Stimulated activated CD4-positive, alpha-beta T cell treated with anti-CD3 and anti-CD28 coated beads, Interleukin-12 subunit alpha, Interleukin-12 subunit beta, amount 100 ng/mL, for 48 hours (primary cell): ENCODE measurements at regions not wholly inside any gene's neighbourhood (a gene's known extent, or its start where the extent isn't known, plus 50 kb on each side); places are given as distances from the start of the nearest gene placed in this dataset.
"Not testable (repeated sequence)": the region's sequence is repeated elsewhere in the genome, so short reads cannot be mapped to it uniquely, and the experiment has no call there.

Experiments used
- DNase-seq, 3 donors: peaks; one replicate each; pipeline ENCODE4 v3.0.0-alpha.2; 2020; ENCODE audit warnings: low read depth in 2 of 3, low spot score in 1 of 3

DNA sequence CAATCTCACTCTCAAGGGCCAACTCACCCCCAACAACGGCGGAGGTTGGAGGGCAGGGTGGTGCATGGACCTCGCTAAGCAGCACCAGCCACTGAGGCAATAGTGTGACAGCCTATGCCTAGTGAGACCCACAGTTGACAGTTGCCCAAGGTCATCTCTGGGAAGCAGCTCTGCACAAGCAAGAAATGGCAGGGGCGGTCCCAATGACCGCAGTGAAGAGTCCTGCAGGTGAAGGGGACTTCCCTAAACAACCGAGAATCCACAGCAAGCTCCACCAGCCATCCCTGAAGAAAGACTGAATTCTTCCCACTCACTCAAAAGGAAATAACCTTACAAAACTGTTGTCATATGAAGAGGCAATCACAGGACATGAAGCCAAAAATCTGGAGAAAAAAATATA, 313.4 kb upstream of the ID2 start:
- no peak for DNase-seq

- DNase-seq = no peak
Measured at GRCh38 chr2:8369522-8369921, 312.3 kb upstream of the ID2 start.

DNA sequence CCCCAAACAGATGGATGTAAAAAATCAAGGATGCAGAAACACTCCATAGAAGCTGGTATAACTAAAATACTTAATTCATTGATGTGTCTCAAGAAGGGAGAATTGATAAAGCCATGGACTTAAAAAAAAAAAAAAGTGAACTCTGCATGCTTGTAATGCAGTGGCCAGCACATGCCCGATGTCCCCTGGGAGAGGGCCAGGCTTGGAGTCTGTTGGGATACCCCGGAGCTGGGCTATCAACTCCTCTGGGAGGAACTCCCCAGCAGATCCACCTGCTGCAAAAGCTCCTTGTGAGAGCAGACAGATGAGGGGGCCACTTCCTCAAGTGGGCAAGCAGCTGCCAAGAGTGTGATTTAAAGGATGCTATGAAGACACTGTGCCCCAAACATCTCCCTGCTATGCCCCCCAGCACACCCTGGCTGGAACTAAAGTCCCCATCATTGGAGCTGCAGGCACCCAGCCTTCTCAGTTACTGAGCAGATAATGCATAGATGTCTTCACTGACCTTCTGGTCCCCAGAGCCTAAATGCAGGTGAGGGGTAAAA, 311.5 kb upstream of the ID2 start:
- no peak for DNase-seq

DNA sequence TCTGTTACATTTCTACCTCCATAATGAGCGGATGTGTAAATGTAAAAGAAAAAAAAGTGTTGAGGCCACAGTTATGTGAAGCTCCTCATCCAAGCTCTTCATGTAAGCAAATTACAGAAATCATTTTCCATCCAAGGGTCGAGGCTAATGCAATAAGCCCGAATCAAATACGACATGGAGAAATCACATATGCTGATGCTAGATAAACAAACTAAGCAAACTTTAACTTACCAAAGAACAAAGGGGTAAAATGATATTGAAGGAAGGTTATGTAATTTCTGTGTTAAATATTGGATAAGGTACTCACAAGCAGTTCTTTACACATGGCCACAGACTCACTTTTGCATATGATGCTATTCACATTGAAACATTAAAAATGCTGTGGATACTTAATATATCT, 310.2 kb upstream of the ID2 start:
- DNase-seq = no peak

GRCh38 chr2:8374782-8375181, 307.1 kb upstream of the ID2 start:
- no peak for DNase-seq

- peak in 1 of 3 donors; percentile 6 for DNase-seq
Measured at GRCh38 chr2:8376603-8377410, 305.0 kb upstream of the ID2 start.

DNA sequence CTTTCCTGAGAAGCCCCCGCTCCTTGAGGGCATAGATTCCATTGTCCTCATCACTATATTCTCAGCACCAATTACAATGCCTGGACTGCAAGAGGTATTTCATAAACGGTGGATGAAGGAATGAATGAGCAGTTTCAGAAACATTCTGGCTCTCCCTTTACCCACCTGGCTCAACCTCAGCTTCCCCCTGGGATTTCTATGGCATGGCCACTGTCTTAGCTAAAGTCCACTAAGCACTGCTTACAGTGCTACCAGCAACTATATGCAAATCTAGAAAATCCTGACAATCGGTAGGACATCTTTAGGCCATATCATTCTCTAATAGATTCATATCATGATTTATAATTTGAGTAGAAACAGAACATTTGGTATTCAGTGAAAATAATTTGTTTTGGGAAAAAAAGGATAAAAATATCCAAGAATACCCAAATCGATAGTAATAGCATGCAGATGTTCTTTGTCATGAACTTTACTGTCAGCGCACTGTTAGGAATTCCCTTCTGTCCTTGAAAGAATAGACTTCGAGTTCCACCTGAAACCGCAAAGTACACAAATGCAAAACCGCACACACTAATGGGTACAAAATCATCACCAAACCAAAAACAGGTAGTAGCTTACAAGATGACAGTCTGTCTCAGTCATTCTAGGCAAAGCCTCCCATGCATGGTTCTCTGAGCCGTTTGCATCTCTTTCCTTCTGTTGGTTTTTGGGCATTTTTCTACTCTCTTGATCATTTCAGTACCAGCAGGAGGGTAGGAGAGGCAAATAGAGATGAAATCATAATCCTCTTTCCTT, 303.6 kb upstream of the ID2 start:
- DNase-seq = peak in 1 of 3 donors; percentile 7

GRCh38 chr2:8379128-8379527, 302.7 kb upstream of the ID2 start:
- DNase-seq = no peak

DNA sequence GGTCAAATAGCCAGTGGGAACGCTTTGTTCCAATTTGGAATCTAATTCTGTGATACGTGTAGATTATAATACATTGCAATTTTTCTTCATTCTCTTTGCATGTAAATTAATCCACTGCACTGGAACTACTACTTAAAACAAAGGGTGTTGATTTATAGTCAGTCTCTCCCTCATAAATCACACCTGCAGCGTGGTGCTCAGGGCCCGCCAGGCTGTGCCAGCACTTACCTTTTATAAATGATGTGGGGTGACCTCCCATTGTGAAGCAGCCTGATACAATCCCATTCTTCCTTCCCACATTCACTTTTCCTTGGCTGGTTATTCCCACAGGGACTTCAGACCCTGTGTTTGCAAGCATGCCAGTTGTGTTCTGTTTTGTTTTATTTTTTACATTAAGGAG, 302.3 kb upstream of the ID2 start:
- DNase-seq = no peak

- no peak for DNase-seq
Measured at GRCh38 chr2:8380026-8380425, 301.8 kb upstream of the ID2 start.

DNA sequence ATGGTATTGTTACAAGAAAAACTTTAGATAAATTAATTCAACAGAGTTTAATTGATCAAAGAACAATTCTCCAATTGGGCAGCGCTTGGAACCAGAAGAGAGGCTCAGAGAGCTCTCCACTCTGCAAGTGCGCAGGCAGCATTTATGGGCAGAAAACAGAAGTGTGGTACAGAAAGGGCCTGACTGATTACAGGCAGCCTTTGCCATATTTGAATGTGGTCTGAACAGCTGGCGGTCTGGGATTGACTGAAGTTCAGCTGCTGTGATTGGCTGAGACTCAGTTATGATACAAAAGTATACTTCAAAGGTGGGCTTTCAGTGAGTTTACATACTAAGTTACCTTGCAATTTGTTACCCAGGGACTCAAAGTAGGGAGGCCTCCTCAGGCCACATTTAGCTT, 301.3 kb upstream of the ID2 start:
- no peak for DNase-seq

GRCh38 chr2:8382485-8382884, 299.4 kb upstream of the ID2 start:
- DNase-seq = no peak

DNA sequence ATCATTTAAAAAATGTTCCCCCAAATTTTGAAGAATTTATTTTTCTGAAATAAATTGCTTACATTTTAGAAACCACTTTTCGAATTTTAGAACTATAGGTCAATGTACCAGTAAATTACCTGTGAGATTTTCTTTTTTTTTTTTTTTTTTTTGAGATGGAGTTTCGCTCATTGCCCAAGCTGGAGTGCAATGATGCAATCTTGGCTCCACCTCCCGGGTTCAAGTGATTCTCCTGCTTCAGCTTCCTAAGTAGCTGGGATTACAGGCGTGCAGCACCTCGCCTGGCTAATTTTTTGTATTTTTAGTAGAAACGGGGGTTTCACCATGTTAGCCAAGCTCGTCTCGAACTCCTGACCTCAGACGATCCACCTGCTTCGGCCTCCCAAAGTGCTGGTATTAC, 295.1 kb upstream of the ID2 start:
- not testable (repeated sequence) for DNase-seq

GRCh38 chr2:8388781-8389180, 293.1 kb upstream of the ID2 start:
- DNase-seq = no peak

GRCh38 chr2:8389431-8390108, 292.3 kb upstream of the ID2 start:
- DNase-seq = no peak

- no peak for DNase-seq
Measured at GRCh38 chr2:8391126-8391525, 290.7 kb upstream of the ID2 start.

GRCh38 chr2:8391584-8391983, 290.3 kb upstream of the ID2 start:
- DNase-seq = no peak

DNA sequence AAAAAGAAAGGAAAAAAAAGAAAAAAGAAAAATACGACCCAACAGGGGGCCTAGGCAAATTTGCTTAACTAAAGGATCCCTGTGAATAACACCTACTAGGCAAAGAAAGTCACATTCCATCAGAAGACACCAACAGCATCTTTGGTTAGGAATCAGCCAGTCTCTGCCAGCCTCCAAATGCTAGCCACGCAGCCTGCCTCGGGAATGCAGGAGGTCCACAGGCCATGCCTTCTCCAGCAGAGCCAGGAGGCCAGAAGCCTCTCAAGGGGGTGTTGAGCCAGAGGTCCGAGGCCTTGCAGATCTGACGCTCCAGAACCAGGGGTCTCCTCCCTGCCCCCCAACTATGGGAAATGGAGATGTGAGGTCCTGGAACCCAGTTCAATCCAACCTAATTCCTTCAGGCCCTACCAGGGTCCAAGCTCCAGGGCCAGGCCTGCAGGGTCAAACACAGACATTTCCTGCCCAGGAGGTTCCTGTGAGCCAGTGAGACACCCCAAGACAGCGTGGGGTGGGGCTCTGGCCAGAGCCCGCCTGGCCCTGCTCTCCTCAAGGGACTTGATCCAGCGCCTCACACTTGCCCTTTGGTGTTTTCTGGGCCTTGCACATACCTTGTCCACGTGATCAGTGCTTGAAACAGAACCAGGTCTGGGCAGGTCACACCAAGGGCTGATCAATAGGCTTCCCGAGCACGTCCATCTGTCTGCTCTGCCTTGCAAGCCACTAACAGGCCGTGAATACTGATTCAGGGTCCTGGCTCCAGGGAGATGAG, 289.6 kb upstream of the ID2 start:
- no peak for DNase-seq

DNA sequence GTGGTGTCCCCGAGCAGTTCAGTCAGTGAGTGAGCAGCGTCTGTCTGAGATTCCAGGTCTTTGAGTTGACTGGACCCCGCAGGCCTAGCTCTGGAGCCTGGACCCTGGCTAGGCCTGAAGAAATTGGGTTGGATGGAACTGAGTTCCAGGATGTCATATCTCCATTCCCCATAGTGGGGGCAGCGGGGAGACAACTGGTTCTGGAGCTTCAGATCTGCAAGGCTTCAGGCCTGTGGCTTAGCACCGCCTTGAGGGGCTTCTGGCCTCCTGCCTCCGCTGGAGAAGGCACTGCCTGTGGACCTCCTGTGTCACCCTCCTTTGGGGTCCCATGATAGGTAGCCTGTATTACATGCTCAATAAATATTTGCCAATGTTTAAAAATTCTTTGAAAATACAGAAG, 288.4 kb upstream of the ID2 start:
- DNase-seq = no peak

GRCh38 chr2:8394131-8394530, 287.7 kb upstream of the ID2 start:
- DNase-seq = no peak
